PC-3 (cell line): ENCODE measurements at regions not wholly inside any gene's neighbourhood (a gene's known extent, or its start where the extent isn't known, plus 50 kb on each side); places are given as distances from the start of the nearest gene placed in this dataset.
A peak's percentile ranks its signal among the peaks of the same experiment; 100 is the strongest.
"Not testable (repeated sequence)": the region's sequence is repeated elsewhere in the genome, so short reads cannot be mapped to it uniquely, and the experiment has no call there.

Experiments
- ATAC-seq: fragments of 200-7000 bp; cut with Tn5 transposase; 2 replicates; pipeline ENCODE4 v1.9.1; 2020; ENCODE audit warnings: mild to moderate bottlenecking, moderate library complexity
- BruUV-seq: library from RNA; stranded (reverse); fragments of 400-500 nt; replicated peaks from 2 replicates; lab custom pipeline; 2021; lab: Mats Ljungman, UMichigan
- CTCF ChIA-PET: fragments of 300-600 bp; sonication (Branson Sonifier 250); formaldehyde crosslinking; loops from one replicate; lab custom pipeline; 2022; ENCODE audit warnings: antibody characterized with exemption; lab: Charles Lee
- POLR2A ChIA-PET: fragments of 300-600 bp; sonication (Branson Sonifier 250); formaldehyde crosslinking; loops from one replicate; lab custom pipeline; 2022; ENCODE audit warnings: antibody characterized with exemption; ENCODE audit not compliant: unreplicated experiment; lab: Charles Lee
- DNase-seq: peaks from one replicate; pipeline ENCODE4 v3.0.0-alpha.2; 2015
- H2AFZ ChIP-seq: fragments of 300-600 bp; sonication (generic); 2 replicates; pipeline ENCODE4 v1.6.0; 2016; ENCODE audit warnings: antibody characterized with exemption, low read length
- H3F3A ChIP-seq: fragments of 300-600 bp; sonication (generic); one replicate; pipeline ENCODE4 v1.6.0; 2017; ENCODE audit warnings: antibody characterized with exemption, low read length, control low read depth, mild to moderate bottlenecking; ENCODE audit not compliant: unreplicated experiment
- H3K27ac ChIP-seq: fragments of 300-600 bp; sonication (generic); 2 replicates; pipeline ENCODE4 v1.5.1; 2016; ENCODE audit warnings: mild to moderate bottlenecking, low read length
- H3K27me3 ChIP-seq: fragments of 300-600 bp; sonication (generic); 2 replicates; pipeline ENCODE4 v1.6.1; 2016; ENCODE audit warnings: low read length, mixed read lengths
- H3K36me3 ChIP-seq: fragments of 300-600 bp; sonication (generic); 2 replicates; pipeline ENCODE4 v1.6.1; 2016; ENCODE audit warnings: low read depth, mixed run types, low read length, mixed read lengths
- H3K4me1 ChIP-seq: fragments of 300-600 bp; sonication (generic); 2 replicates; pipeline ENCODE4 v1.5.1; 2016; ENCODE audit warnings: low read length; ENCODE audit not compliant: insufficient read depth
- H3K4me2 ChIP-seq: fragments of 300-600 bp; sonication (generic); 2 replicates; pipeline ENCODE4 v1.6.0; 2016; ENCODE audit warnings: low read length
- H3K4me3 ChIP-seq: fragments of 300-600 bp; sonication (generic); 2 replicates; pipeline ENCODE4 v1.5.1; 2016; ENCODE audit warnings: mild to moderate bottlenecking, low read length, mixed read lengths
- H3K79me2 ChIP-seq: fragments of 300-600 bp; sonication (generic); 2 replicates; pipeline ENCODE4 v1.6.1; 2017; ENCODE audit warnings: low read length, mixed read lengths
- H3K9ac ChIP-seq: fragments of 300-600 bp; sonication (generic); 2 replicates; pipeline ENCODE4 v1.6.0; 2016; ENCODE audit warnings: mild to moderate bottlenecking, low read length
- H3K9me2 ChIP-seq: fragments of 300-600 bp; sonication (generic); replicated peaks from 2 replicates; pipeline ENCODE4 v1.6.1; 2016; ENCODE audit warnings: mixed run types, low read length, mixed read lengths
- H3K9me3 ChIP-seq: fragments of 300-600 bp; sonication (generic); 2 replicates; pipeline ENCODE4 v1.6.1; 2016; ENCODE audit warnings: low read length, mixed read lengths
- H4K20me1 ChIP-seq: fragments of 300-600 bp; sonication (generic); 2 replicates; pipeline ENCODE4 v1.6.1; 2016; ENCODE audit warnings: low read length, mixed read lengths
- intact Hi-C: fragments of 100-400 bp; cut with micrococcal nuclease; formaldehyde crosslinking; loops from 2 replicates; pipeline ENCODE4 v1.9.0; 2023

DNA sequence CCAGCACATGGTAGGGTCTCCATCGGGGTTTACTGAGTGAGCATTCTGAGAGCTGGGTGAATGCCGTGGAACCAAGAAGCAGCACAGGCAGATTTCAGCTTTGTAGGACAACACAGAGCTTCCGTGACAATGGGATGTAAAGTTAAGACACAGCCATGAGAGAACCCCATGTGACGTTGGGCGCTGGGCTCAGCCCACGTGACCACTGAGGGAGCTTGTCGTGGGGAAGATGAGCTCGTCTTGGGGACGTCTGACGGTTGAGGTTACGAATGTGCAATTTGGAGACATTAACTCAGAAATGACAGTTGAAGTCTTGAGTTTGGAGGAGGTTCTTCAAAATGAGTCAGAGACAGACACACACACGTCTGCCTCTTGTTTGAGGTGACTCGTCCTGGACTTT, 51.5 kb upstream of the MUC20 start:
- CTCF ChIA-PET, H3K9ac ChIP-seq, H3K9me3 ChIP-seq, H3K4me1 ChIP-seq, H3K36me3 ChIP-seq, H3K27me3 ChIP-seq, H3K4me2 ChIP-seq, DNase-seq, H2AFZ ChIP-seq, H3K79me2 ChIP-seq, H3K9me2 ChIP-seq, intact Hi-C loops, H4K20me1 ChIP-seq, H3F3A ChIP-seq, H3K4me3 ChIP-seq, H3K27ac ChIP-seq, POLR2A ChIA-PET: not testable (repeated sequence)
- BruUV-seq = TSS peak; percentile 11
- peak; percentile 48 for ATAC-seq

DNA sequence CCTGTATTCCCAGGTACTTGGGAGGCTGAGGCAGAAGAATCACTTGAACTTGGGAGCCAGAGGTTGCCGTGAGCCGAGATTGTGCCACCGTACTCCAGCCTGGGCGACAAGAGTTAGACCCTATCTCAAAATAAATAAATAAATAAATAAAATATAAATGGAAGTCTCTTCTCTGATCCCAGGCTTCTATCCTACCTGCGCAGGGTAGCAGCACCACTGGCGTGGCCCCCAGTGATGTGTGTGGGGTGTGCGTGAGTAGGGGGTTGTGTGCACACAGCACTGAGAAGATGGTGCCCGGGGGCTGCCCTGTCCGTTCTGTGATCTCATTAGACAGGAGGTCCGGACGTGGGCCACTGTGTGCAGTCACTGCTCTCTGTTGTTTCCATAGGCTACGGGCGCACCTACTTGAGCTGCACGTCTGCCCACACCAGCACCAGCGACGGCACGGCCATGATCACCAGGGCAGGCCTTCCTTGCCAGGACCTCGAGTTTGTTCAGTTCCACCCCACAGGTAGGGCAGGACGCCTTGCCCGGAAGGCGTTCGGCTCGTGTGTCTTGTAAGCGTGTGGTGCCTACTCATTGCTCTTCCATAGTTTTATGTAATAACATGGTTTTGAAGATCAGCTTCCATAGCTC, 52.5 kb upstream of the MUC20 start:
- ATAC-seq, BruUV-seq, H3K4me3 ChIP-seq, DNase-seq, intact Hi-C loops, POLR2A ChIA-PET, H3K4me2 ChIP-seq, H2AFZ ChIP-seq, H3K27ac ChIP-seq, H3F3A ChIP-seq, H3K9me2 ChIP-seq, H3K4me1 ChIP-seq, H4K20me1 ChIP-seq, H3K9ac ChIP-seq, H3K79me2 ChIP-seq, H3K36me3 ChIP-seq, H3K9me3 ChIP-seq, CTCF ChIA-PET, H3K27me3 ChIP-seq: not testable (repeated sequence)

- H3K9me2 ChIP-seq, H3K4me1 ChIP-seq, BruUV-seq, CTCF ChIA-PET, H3K9ac ChIP-seq, H3K4me3 ChIP-seq, H3K27me3 ChIP-seq, H2AFZ ChIP-seq, DNase-seq, H3K36me3 ChIP-seq, H3K9me3 ChIP-seq, H3K4me2 ChIP-seq, H3K79me2 ChIP-seq, H3K27ac ChIP-seq, intact Hi-C loops, H4K20me1 ChIP-seq, H3F3A ChIP-seq, POLR2A ChIA-PET, ATAC-seq: not testable (repeated sequence)
These were observed 55.5 kb upstream of the MUC20 start for GRCh38 chr3:195665311-195665710.

- H3K27ac ChIP-seq, H3K9me2 ChIP-seq, H3K9ac ChIP-seq, H3K27me3 ChIP-seq, H2AFZ ChIP-seq, H3F3A ChIP-seq, H3K4me2 ChIP-seq, BruUV-seq, CTCF ChIA-PET, DNase-seq, intact Hi-C loops, H3K4me1 ChIP-seq, ATAC-seq, H3K4me3 ChIP-seq, POLR2A ChIA-PET, H3K79me2 ChIP-seq, H3K36me3 ChIP-seq, H4K20me1 ChIP-seq, H3K9me3 ChIP-seq: not testable (repeated sequence)
These were observed 56.6 kb upstream of the MUC20 start for GRCh38 chr3:195664131-195664530.

DNA sequence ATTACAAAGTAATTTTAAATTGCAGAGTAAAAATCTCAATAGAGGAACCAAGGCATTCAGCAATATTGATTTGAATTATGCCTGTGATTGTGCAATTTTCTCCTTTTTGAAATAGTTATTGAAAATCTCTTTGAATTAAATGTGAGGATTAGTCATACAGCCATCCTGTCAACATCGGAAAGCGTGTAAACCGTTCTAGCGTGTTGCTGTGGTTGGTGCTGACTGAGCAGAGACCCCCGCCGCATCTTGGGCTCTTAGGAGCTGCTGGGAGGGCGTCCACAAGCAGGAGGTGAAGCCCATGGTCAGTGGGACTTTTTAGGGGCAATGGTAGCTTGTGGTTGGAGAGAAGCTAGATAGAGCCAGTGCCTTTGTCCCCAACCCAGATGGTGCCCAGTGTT, 61.6 kb upstream of the MUC20 start:
- H3K9me3 ChIP-seq, BruUV-seq, CTCF ChIA-PET, H3K9me2 ChIP-seq, H3K4me1 ChIP-seq, DNase-seq, POLR2A ChIA-PET, H3K9ac ChIP-seq, H4K20me1 ChIP-seq, H3K27ac ChIP-seq, intact Hi-C loops, H3K79me2 ChIP-seq, H3K27me3 ChIP-seq, H3K36me3 ChIP-seq, H3K4me2 ChIP-seq, H3F3A ChIP-seq, H2AFZ ChIP-seq: not testable (repeated sequence)
- ATAC-seq = peak; percentile 18
- H3K4me3 ChIP-seq = peak overlapping the region; percentile 43; the same call in 1 of the 2 replicates

DNA sequence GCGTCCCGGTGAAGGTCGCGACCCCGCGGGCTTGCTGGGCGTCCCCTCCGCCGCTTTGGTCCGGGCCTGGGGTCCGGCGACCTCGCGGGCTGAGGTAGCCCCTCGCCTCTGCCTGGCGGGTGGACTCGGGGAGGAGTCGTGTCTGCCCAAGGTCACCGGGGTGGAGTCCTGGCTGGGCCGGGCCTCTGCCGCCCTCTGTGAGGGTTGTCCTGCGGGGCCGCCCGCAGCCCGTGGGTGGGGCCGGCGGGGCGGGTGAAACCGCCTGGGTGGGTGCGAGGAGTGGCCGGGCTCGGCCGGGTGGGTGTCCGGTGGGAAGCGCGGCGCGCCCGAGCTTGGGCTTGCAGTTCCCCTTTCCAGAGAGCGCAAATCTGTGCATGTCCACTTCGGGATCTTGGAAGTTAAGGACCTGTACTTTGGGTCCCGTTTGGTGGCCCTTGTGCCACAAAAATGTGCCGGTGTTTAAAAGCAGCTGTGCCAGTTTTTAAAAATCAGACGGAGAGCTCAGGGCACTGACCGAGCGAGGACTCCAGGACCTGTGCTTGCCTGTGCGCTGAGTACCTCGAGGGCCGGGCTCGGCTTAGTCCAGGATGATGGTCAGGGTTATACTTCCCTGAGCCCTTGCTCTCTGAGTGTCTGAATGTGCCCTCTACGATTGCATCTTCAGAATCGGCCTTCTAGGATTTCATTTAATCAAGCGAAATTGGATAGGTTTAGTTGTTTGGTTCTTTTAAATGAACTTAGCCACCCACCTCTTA, 62.2 kb upstream of the MUC20 start:
- H3K27ac ChIP-seq, H4K20me1 ChIP-seq, H3F3A ChIP-seq, CTCF ChIA-PET, H3K9me2 ChIP-seq, DNase-seq, H3K36me3 ChIP-seq, H3K9me3 ChIP-seq, H2AFZ ChIP-seq, H3K79me2 ChIP-seq, H3K9ac ChIP-seq, intact Hi-C loops, H3K27me3 ChIP-seq, BruUV-seq, H3K4me1 ChIP-seq, POLR2A ChIA-PET, H3K4me2 ChIP-seq: not testable (repeated sequence)
- peak overlapping the region; percentile 43; the same call in 1 of the 2 replicates for H3K4me3 ChIP-seq
- peak; percentile 62 for ATAC-seq
